ENCODE measurements at regions not wholly inside any gene's neighbourhood (a gene's known extent, or its start where the extent isn't known, plus 50 kb on each side); places are given as distances from the start of the nearest gene placed in this dataset.

DNA sequence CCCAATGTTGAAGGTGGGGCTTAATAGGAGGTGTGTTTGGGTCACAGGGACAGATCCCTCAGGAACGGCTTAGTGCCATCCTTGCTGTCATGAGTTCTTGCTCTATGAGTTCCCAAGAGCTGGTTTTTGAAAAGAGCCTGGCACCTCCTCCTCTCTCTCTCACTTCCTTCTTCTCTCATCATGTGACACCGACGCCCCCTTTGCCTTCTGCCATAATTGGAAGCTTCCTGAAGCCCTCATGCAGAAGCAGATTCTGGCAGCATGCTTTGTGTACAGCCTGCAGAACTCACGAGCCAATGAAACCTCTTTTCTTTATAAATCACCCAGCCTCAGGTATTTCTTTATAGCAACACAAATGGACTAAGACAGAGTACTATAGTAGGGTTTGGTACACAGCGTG is 100.4 kb upstream of the SH3BP4 start:
- Histone ChIP-seq H3K14ac (ENCODE audit: insufficient read length) (no peak overlapping the region), H3K23me2 (ENCODE audit: low read depth, low read length) (no peaks in the 10 kb centered on the region; the same call in 1 of the 2 replicates), H2BK20ac (ENCODE audit: low read length) (no peak overlapping the region), H3K79me2 (ENCODE audit: control insufficient read depth in 1 of 2, insufficient read depth in 2 of 2, low read length in 2 of 2) (no peaks in the 10 kb centered on the region), H2BK5ac (ENCODE audit: low read depth, low read length) (no peak overlapping the region), H3K27ac (ENCODE audit: low read depth, low read length) (no peak overlapping the region), H2BK120ac (replicated peaks; ENCODE audit: low read depth, low read length) (no peak overlapping the region), H3K18ac (ENCODE audit: extremely low read depth, low read length) (no peak overlapping the region), H2BK15ac (ENCODE audit: low read length) (no peak overlapping the region), H3K4me1 (replicated peaks in 1 of 4; ENCODE audit: control insufficient read depth in 3 of 4, insufficient read depth in 4 of 4, low read length in 3 of 4) (no peaks in the 10 kb centered on the region; a peak in 1 of 7 replicates), H4K91ac (replicated peaks; ENCODE audit: insufficient read length, low read length) (no peak overlapping the region), H3K4me3 (ENCODE audit: extremely low read depth in 1 of 4, insufficient read depth in 2 of 4, low read depth in 3 of 4, low read length in 4 of 4) (no peak overlapping the region), H3K23ac (ENCODE audit: insufficient read length) (no peak overlapping the region), H2BK12ac (ENCODE audit: low read depth, low read length) (no peak overlapping the region), H4K20me1 (replicated peaks in 1 of 2; ENCODE audit: control insufficient read depth in 1 of 2, insufficient read depth in 2 of 2, low read length in 2 of 2) (no peaks in the 10 kb centered on the region), H3K36me3 (ENCODE audit: control insufficient read depth in 2 of 4, insufficient read depth in 4 of 4, low read length in 3 of 4) (no peaks in the 10 kb centered on the region), H3K4me2 (ENCODE audit: insufficient read depth in 1 of 2, low read depth in 2 of 2, low read length in 2 of 2) (no peak overlapping the region), H4K8ac (ENCODE audit: extremely low read depth, insufficient read depth, low read length) (no peak overlapping the region), H3K9ac (replicated peaks in 1 of 4; ENCODE audit: extremely low read depth in 1 of 4, low read depth in 3 of 4, low read length in 3 of 4) (no peak overlapping the region), H3K9me3 (ENCODE audit: insufficient read depth in 2 of 2, low read depth in 1 of 2, low read length in 1 of 2) (peaks cover 0 to 3% of the 10 kb centered on the region in 2 experiments; a peak in 1 of 4 replicates), H4K5ac (ENCODE audit: insufficient read length, low read depth, low read length) (no peak overlapping the region), H3K79me1 (ENCODE audit: low read depth, low read length) (no peaks in the 10 kb centered on the region; the same call in 1 of the 2 replicates), H2AK5ac (ENCODE audit: low read depth, low read length) (no peak overlapping the region), H3K27me3 (replicated peaks in 1 of 4; ENCODE audit: control insufficient read depth in 3 of 4, extremely low read depth in 1 of 4, insufficient read depth in 3 of 4, low read length in 3 of 4) (no peaks in the 10 kb centered on the region), H2AFZ (ENCODE audit: low read length) (no peak overlapping the region), H3K4ac (replicated peaks; ENCODE audit: insufficient read length, low read depth, low read length) (no peak overlapping the region), H3K56ac (replicated peaks; ENCODE audit: insufficient read length, low read depth, low read length) (no peak overlapping the region)
- DNase-seq (ENCODE audit: low read depth in 1 of 2, low spot score in 2 of 2) (no peak), FAIRE-seq (no peak)
- CTCF ChIA-PET (ENCODE audit: partially characterized antibody) = interaction anchor here (1.0 to 1.5 kb wide), 6 partner anchors 8 to 63 kb away, joined by 3 to 4 read pairs (median 4); no protein-coding TSS in a partner anchor
- WGBS, 2 experiments (ENCODE audit: extremely low coverage in 1 of 2, insufficient coverage in 1 of 2, insufficient read length in 1 of 2, insufficient replicate concordance in 2 of 2, low coverage in 1 of 2, low lambda C conversion rate in 2 of 2, missing lambda C conversion rate in 1 of 2) = 92% methylated on average over 5 of the region's 5 CpGs; no CpG with 5 or more reads in 1 of the 2 experiments
- no peak for TF ChIP-seq CREB1 (IDR thresholded peaks at IDR 0.05)
- no peak for TF ChIP-seq TAF1 (IDR thresholded peaks at IDR 0.05; ENCODE audit: low read depth, low read length)
- TF ChIP-seq CHD2 (IDR thresholded peaks at IDR 0.05; ENCODE audit: low read length) = no peak
- no peak for TF ChIP-seq FOSL1 (IDR thresholded peaks at IDR 0.05; ENCODE audit: insufficient read depth, low read depth, low read length)
- no peak for TF ChIP-seq NANOG (IDR thresholded peaks at IDR 0.05; ENCODE audit: insufficient read depth, low read depth, low read length, poor library complexity, severe bottlenecking)
- no peak for TF ChIP-seq JUN (IDR thresholded peaks at IDR 0.05; ENCODE audit: low read depth, low read length)
- TF ChIP-seq SP1 (IDR thresholded peaks at IDR 0.05; ENCODE audit: low read depth, low read length) = no peak
- POLR2A ChIA-PET (ENCODE audit: partially characterized antibody) = interaction anchor here (1.3 kb wide), 1 partner anchor 9 kb away, joined by 3 read pairs; no protein-coding TSS in a partner anchor
